Type B pancreatic cell (in vitro differentiated cells): ENCODE measurements at regions not wholly inside any gene's neighbourhood (a gene's known extent, or its start where the extent isn't known, plus 50 kb on each side); places are given as distances from the start of the nearest gene placed in this dataset.
"Not testable (repeated sequence)": the region's sequence is repeated elsewhere in the genome, so short reads cannot be mapped to it uniquely, and the experiment has no call there.

Experiments used
- DNase-seq: peaks from one replicate; pipeline ENCODE4 v3.0.0; 2021; ENCODE audit warnings: mixed read lengths; ENCODE audit not compliant: unreplicated experiment; ENCODE audit errors: extremely low spot score
- H3K27ac Mint-ChIP-seq: 2 replicates; pipeline ENCODE4 v1.8.0; 2021; ENCODE audit warnings: mild to moderate bottlenecking, mixed read lengths
- H3K27me3 Mint-ChIP-seq: 2 replicates; pipeline ENCODE4 v1.8.0; 2021; ENCODE audit warnings: mixed read lengths
- H3K36me3 Mint-ChIP-seq: 2 replicates; pipeline ENCODE4 v1.8.0; 2021; ENCODE audit warnings: mixed read lengths
- H3K4me1 Mint-ChIP-seq: one replicate; pipeline ENCODE4 v1.8.0; 2021; ENCODE audit warnings: mixed read lengths; ENCODE audit not compliant: unreplicated experiment
- H3K4me3 Mint-ChIP-seq: 2 replicates; pipeline ENCODE4 v1.8.0; 2021; ENCODE audit warnings: mild to moderate bottlenecking, mixed read lengths
- H3K9me3 Mint-ChIP-seq: 2 replicates; pipeline ENCODE4 v1.8.0; 2021; ENCODE audit warnings: mixed read lengths
- CTCF ChIP-seq: fragments of 200-600 bp; sonication (generic); conservative IDR thresholded peaks from 2 replicates; pipeline ENCODE4 v1.5.0; 2021; ENCODE audit warnings: antibody characterized with exemption, mild to moderate bottlenecking

DNA sequence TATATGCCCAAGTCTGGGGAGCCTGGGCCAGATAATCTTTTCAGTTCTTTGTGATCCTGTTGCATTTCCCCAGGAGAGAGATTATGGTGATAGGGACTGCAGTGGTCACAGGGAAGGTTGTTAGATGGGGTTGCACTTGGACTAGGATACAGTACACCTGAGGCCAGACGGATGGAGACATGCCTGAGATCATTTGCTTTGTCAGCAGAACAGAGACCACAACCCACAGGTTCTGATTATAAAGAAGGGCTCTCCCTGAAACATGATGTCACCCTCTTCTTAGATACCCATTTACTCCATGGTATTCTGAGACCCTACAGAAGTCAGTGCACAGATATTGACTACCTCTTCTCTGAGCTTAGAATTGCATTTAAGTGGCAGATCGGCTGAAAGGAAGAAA is 200.9 kb upstream of the IGF1 start:
- Mint-ChIP-seq H3K27me3 (no peaks in the 10 kb centered on the region), H3K36me3 (no peaks in the 10 kb centered on the region), H3K4me3 (no peak overlapping the region), H3K4me1 (no peaks in the 10 kb centered on the region), H3K27ac (no peak overlapping the region), H3K9me3 (no peaks in the 10 kb centered on the region)
- no peak for DNase-seq
- no peak for TF ChIP-seq CTCF

DNA sequence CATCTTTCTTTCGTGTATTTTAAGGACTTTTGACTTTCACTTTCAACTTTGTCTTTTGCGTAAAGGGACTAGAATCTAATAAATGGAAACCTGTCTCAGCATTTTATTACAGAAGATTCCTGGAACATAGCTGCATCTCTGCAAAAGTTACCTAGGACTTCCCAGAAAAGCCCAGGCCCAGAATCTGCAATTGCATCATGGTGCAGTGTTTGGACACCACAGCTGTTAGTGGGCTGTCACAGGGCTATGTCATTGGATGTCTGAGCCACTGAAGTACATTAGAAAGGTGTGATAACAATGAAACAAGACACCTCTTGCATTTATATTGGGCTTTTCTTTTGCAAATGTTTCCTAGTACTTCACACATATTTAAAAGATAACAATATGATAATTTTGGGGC is 199.9 kb upstream of the IGF1 start:
- no peak for DNase-seq
- Mint-ChIP-seq H3K36me3 (no peaks in the 10 kb centered on the region), H3K27ac (no peak overlapping the region), H3K27me3 (no peaks in the 10 kb centered on the region), H3K4me1 (no peaks in the 10 kb centered on the region), H3K9me3 (no peaks in the 10 kb centered on the region), H3K4me3 (no peak overlapping the region)
- TF ChIP-seq CTCF: no peak

DNA sequence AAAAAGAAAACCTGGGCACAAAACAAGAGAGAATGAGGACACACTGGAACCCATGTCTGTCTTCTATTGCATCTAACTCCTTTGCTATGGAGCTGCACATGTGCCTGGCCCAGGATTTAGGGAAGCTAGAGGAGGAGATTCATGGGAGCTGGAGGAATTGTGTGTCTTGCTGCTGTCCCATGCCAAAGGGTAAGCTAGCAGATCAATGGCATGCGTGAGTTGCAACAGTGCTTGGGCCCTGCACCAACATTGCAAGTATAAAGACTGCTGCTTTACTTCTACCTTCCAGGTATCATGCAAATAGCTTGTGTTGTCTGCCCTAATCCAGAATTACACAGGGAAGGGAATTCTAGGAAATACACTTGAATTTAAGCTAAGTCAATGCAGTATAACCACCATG is 196.4 kb upstream of the IGF1 start:
- Mint-ChIP-seq H3K9me3 (peaks cover 16% of the 10 kb centered on the region), H3K36me3 (peaks cover 6% of the 10 kb centered on the region), H3K27ac (no peak overlapping the region), H3K4me1 (no peaks in the 10 kb centered on the region), H3K27me3 (no peaks in the 10 kb centered on the region), H3K4me3 (no peak overlapping the region)
- no peak for DNase-seq
- no peak for TF ChIP-seq CTCF

DNA sequence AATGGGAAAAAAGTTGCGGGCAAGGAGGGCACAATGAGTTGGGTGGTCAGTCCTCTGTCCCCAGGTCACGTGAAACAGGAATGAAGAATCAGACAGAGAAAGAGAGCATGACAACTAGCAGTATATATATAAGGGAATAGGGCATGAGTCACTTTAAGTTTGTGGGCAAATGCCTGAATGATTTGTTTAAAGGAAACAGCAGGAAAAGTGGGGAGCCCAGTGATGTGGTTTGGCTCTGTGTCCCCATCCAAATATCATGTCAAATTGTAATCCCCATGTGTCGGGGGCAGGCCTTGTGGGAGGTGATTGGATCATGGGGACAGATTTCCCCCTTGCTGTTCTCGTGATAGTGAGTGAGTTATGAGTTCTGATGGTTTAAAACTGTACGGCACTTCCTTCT is 195.3 kb upstream of the IGF1 start:
- H3K36me3 Mint-ChIP-seq: peaks cover 9% of the 10 kb centered on the region
- TF ChIP-seq CTCF: no peak
- H3K27me3 Mint-ChIP-seq: no peaks in the 10 kb centered on the region
- H3K4me3 Mint-ChIP-seq: no peak overlapping the region
- DNase-seq: no peak
- no peak overlapping the region for H3K27ac Mint-ChIP-seq
- H3K9me3 Mint-ChIP-seq: peaks cover 16% of the 10 kb centered on the region
- no peaks in the 10 kb centered on the region for H3K4me1 Mint-ChIP-seq

DNA sequence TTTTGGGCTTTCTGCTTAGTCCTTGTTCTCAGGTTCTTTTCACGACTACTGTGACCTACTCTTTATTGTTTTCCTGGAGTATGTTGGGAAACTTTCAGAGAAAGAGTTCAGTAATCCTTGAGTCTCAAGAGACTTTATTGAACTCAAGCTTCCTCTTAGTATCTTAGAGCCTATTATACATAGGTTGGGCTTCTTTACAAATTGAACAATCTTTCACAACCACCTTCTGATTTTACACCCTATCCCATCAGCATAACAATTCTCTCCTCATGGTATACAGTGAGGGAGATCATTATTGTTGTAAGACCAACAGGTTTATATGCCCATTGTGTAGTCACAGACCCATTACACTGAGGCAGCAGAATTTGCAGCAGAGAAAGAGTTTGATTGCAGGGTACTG is 193.2 kb upstream of the IGF1 start:
- H3K4me3 Mint-ChIP-seq: no peak overlapping the region
- H3K36me3 Mint-ChIP-seq: peaks cover 9% of the 10 kb centered on the region
- H3K4me1 Mint-ChIP-seq: no peaks in the 10 kb centered on the region
- no peaks in the 10 kb centered on the region for H3K27me3 Mint-ChIP-seq
- peaks cover 16% of the 10 kb centered on the region for H3K9me3 Mint-ChIP-seq
- TF ChIP-seq CTCF: no peak
- no peak for DNase-seq
- no peak overlapping the region for H3K27ac Mint-ChIP-seq

GRCh38 chr12:102672212-102672611 is 191.8 kb upstream of the IGF1 start:
- H3K4me3 Mint-ChIP-seq, H3K27me3 Mint-ChIP-seq, DNase-seq, H3K4me1 Mint-ChIP-seq, H3K27ac Mint-ChIP-seq, H3K36me3 Mint-ChIP-seq: not testable (repeated sequence)
- H3K9me3 Mint-ChIP-seq: peaks cover 16% of the 10 kb centered on the region
